HG03558 (cell line): ENCODE measurements at regions not wholly inside any gene's neighbourhood (a gene's known extent, or its start where the extent isn't known, plus 50 kb on each side); places are given as distances from the start of the nearest gene placed in this dataset.
"Not testable (repeated sequence)": the region's sequence is repeated elsewhere in the genome, so short reads cannot be mapped to it uniquely, and the experiment has no call there.

Source experiments
- ATAC-seq: cut with Tn5 transposase; IDR thresholded peaks from one replicate; pipeline ENCODE4 v1.9.1; 2021; ENCODE audit warnings: moderate number of reproducible peaks; ENCODE audit not compliant: unreplicated experiment; ENCODE audit errors: extremely low read depth

DNA sequence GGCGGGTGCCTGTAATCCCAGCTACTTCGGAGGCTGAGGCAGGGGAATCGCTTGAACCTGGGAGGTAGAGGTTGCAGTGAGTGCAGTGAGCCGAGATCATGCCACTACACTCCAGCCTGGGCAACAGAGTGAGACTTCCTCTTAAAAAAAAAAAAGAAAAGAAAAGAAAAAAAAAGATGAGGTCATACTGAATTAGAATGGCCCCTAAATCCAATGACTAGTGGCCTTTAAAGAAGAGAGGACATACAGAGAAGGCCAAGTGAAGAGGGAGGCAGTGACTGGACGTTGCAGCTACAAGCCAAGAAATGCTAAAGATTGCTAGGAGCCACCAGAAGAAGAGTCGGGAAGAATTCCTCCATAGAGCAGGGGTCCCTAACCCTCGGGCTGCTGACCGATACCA is 76.9 kb upstream of the TIAM1 start:
- ATAC-seq = no peak

DNA sequence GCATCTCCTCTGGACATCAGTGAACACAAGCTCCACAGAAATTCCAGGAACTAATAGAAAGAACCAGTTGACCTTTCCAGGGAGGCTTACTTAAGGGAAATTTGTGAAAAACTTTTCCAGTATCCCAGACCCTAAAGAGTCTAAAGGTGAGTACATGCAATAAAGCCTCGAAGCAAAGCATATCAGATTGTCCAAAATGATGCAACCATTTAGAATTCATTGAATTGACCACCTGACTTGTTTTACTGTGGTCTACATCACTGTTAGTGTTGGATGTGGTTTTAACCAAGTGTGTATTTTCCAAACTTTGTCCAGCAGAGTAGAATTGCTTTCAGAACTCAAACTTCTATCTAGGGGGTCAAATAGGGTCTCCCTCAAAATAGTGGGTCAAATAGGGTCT is 76.3 kb upstream of the TIAM1 start:
- no peak for ATAC-seq

DNA sequence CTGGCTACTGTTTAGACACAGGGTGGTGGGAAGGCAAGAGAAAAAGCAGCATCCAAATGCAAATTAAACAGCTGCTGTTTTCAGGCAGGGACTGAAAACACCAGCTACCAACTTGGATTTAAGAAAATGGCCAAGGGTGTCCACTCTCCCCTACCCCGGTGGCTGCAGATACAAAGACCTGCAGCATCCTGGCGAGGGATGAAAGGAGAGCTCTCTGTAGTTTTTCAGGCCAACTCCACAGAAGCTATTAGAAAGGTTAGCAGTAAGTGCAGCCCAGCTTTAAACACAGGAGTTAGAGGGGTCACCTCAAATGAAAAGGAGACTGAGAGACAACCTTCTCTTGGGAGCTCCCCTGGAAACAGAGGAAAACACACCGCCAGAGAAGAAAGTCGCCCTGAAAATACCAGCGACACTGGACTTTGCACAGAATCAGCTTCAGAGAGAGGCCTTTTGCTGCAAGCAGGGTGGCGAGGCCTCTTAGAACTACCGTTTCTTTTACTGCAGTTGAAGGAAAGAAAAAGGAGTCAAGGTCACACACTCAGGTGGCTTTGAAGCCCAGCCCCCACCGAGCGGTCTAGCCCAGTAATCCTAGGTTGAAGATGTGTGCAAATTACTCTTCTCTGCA is 74.4 kb upstream of the TIAM1 start:
- no peak for ATAC-seq

DNA sequence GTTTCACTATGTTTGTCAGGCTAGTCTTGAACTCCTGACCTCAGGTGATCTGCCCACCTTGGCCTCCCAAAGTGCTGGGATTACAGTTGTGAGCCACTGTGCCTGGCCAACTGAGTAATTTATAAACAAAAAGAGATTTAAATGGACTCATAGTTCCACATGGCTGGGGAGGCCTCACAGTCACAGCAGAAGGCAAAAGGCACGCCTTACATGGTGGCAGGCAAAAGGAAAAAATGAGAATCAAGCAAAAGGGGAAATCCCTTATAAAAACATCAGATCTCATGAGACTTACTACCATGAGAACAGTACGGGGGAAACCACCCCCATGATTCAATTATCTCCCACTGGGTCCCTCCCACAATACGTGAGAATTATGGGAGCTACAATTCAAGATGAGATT is 73.2 kb upstream of the TIAM1 start:
- not testable (repeated sequence) for ATAC-seq

GRCh38 chr21:31416465-31416864 is 72.4 kb upstream of the TIAM1 start:
- ATAC-seq = no peak

DNA sequence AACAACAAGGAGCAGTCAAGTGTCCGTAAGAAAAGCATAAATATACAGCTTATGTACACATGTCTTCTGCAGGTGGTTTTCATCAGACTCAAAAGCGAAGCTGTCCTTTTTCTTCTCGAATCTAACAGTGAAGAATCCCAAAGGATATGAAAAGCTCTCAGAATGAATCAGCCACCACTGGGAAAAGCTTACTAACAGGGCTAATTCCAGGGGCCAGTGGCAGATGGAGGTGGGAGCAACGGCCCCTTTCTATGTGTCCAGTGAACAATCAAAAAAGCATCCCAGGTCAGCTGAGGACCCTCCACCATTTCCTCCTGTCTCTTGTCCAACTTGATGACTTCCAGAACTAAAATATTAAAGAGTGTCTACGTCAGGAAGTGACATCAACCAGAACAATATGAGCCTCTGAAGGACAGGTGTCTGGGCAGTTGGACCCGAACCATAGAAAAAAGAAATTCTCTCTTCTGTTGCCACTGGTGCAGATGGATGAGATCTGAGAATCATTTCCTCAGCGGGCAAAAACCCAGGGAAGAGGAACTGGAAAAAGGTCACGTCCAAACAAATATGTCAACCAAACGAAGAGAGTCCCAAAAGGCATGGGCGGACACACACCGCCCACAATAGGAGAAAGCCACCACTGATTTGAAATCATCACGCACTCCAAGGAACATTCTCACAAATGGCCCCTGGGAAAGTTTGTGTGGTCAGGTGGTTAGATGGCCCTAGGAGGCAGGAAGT is 70.4 kb upstream of the TIAM1 start:
- ATAC-seq = no peak

GRCh38 chr21:31413698-31414097 is 69.6 kb upstream of the TIAM1 start:
- no peak for ATAC-seq

DNA sequence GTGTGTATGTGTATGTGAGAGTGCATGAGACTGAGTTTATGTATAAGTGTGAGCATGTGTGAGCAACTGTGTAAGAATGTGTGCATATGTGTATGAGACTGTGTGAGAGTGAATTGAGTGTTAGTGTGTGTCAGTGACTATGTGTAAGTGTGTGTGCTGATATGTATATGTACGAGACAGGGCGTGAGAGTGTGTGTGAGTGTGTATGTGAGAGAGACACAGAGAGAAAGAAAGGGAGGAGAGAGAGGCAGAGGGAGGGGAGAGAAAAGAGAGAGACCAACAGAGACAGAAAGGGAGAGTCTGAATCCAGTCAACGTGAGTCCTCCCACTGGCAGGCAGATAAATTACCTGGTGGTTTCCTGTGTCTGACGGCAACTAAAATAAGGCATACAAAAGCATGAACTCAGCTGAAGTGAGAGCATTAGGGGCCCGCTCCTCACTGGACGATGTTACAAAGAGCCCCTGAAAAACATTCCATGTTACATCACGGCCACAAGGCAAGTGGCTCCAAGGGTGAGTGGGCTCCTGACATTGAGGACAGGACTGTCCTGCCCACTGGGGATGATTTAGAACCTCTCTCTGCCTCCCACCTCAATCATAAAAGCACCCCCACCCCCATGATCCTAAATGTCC is 66.6 kb upstream of the TIAM1 start:
- ATAC-seq = no peak

GRCh38 chr21:31409831-31410487 is 65.9 kb upstream of the TIAM1 start:
- ATAC-seq = no peak

- no peak for ATAC-seq
Measured at GRCh38 chr21:31408301-31409088, 64.4 kb upstream of the TIAM1 start.

- ATAC-seq = no peak
Measured at GRCh38 chr21:31406510-31406909, 62.4 kb upstream of the TIAM1 start.

GRCh38 chr21:31405604-31406003 is 61.5 kb upstream of the TIAM1 start:
- no peak for ATAC-seq

DNA sequence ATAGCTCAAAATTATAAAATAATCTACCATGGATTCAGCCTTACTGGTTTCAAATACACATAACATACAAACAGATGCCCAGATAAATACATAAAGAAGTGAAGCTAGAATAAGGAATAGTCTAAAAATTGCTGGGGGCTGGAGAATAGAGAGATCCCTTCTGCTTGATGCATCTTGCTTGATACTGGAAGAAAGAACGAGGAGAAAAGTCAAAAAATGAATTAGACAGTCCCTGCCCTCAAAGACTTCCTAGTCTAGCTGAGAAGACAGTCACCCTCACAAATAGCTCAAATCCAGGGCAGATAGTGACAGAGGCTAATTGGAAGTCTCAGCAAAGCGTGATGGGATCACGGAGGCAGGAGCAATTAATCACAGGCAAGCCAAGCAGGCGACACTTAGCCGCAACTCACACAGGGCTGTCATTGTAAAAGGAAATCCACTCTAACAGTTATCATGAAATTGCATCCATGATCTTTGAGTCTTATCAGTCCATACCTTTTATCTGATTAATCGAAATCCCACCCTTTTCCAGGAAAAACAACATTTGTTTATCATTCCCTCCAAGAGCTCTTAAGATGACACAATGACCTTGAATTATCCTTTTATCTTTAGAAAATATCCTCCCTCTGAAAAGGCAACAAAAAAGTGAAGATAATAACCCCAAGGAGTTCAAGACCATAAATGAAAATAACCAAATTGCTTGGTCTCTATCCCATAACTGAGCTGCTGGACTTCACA is 59.7 kb upstream of the TIAM1 start:
- no peak for ATAC-seq

DNA sequence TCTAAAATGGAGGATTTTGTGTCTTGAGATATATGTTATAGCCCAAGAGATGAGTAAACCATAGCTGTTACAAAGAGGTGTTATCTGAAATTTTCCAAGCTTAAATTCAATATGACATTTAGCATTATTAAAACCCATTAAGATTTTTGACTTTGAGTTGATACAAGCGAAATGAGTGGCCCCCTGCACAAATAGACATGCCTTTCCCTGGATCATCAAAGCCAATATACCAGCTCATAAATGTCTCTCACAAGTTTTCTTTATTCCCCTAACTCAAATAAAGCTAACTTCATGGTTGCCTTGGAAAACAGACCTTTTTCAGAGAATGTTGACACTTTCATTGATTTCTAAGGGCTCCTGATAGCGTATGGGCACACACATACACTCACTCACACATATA is 55.5 kb upstream of the TIAM1 start:
- ATAC-seq = no peak

GRCh38 chr21:31398574-31398973 is 54.5 kb upstream of the TIAM1 start:
- ATAC-seq = no peak

DNA sequence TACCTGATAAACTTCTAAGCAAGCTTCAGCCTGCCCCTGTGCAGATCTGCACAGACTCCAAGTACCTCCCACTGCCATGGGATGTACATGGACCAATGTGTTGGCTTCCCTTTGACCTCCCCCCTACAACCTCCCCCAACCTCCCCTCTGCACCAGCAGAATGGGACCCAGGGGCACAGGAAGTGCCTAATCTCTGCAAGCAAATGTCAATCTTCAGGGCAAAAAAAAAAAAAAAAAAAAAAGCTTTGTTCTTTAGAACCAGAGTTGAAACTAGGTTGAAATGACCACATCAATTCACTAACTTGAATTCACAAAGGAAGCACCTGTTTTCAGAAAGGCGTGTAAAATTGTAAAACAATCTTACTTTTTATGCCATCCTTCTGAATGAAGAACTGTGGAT is 53.9 kb upstream of the TIAM1 start:
- ATAC-seq = no peak

GRCh38 chr21:31397515-31397926 is 53.5 kb upstream of the TIAM1 start:
- no peak for ATAC-seq

- no peak for ATAC-seq
Measured at GRCh38 chr21:31397030-31397429, 53.0 kb upstream of the TIAM1 start.

GRCh38 chr21:31396399-31396798 is 52.3 kb upstream of the TIAM1 start:
- no peak for ATAC-seq

- ATAC-seq = no peak
Measured at GRCh38 chr21:31395791-31396190, 51.7 kb upstream of the TIAM1 start.
